HG03025 (cell line): ENCODE measurements at regions not wholly inside any gene's neighbourhood (a gene's known extent, or its start where the extent isn't known, plus 50 kb on each side); places are given as distances from the start of the nearest gene placed in this dataset.
A peak's percentile ranks its signal among the peaks of the same experiment; 100 is the strongest.

ENCODE experiments used
- ATAC-seq: cut with Tn5 transposase; IDR thresholded peaks from one replicate; pipeline ENCODE4 v1.9.1; 2021; ENCODE audit warnings: mild to moderate bottlenecking, moderate library complexity; ENCODE audit not compliant: unreplicated experiment, low FRiP score

DNA sequence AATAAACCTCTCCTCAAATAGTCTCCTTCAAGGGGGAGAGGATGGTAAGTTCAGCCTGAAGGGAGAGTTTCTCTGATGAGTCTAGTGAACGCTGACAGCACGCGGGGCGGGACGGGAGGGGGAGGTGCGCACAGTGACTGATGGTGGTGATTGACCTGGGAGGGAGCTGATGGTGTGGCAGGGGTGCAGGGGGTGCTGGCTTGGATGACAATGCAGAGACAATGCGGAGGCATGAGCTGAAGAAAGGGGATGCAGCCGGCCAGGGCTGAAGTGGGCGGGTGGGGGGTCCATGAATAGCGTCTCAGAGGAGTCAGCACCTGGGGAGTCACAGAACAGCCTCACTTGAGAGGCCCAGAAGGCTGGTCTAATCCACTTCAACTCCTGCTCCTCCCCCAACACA, 142.5 kb upstream of the PJA1 start:
- ATAC-seq = no peak

- no peak for ATAC-seq
Measured at GRCh38 chrX:69307029-69307428, 141.8 kb upstream of the PJA1 start.

- no peak for ATAC-seq
Measured at GRCh38 chrX:69306063-69306404, 140.8 kb upstream of the PJA1 start.

DNA sequence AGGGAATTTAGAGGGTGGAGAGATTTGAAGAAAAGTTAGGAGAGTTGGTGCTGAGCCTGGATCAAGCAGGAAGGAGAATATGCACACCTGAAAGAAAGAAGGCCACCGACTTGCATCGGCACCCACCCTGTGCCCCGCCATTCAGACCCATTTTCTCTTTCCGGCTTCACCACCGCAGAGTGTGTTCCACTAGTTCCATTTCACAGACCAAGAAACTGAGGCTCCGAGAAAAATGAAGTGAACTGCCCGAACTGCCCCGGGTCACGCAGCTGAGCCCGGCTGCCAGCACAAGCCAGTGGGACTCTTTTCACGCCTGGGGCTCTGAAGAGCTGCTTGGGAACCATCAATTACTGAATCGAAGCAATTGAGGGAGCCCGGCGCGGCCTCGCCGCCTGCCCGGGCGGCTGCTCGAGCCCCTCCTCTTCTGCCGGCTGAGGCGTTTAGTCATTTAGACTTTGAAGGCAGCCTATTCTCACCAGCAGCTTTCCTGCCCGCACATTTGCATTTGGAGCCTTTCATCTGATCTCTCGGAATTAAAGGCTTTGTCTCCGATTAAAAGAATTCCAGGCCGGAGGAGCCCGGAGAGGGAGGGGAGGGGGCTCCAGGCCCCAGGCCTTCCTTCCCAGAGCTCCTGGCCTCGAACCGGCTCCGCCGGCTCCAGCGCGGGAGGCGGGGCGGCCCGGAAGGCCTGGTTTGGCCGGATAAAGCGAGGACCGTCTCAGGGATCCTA, 140.2 kb upstream of the PJA1 start:
- no peak for ATAC-seq

DNA sequence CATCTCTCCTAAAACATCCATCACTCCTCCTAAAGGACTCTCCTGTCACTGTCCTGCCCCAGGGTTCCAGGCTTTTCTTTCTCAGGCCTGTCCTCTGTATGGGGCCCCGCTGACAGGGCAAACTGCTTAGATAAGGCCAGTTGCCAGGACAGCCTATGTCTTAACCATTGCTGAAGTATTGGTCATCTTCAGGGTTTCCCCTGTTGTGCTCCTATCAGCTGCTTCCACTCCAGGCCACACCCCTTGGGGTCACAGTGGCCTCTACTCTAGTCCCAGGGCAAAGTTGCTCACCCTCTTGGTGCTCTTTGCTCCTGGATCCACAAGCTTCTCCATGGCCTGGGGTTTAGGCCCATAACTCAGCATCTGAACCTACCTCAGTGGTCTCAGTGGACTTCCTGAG, 138.0 kb upstream of the PJA1 start:
- no peak for ATAC-seq

GRCh38 chrX:69299951-69300714, 134.9 kb upstream of the PJA1 start:
- no peak for ATAC-seq

GRCh38 chrX:69299285-69299684, 134.0 kb upstream of the PJA1 start:
- ATAC-seq = no peak

- ATAC-seq = no peak
Measured at GRCh38 chrX:69298466-69299140, 133.3 kb upstream of the PJA1 start.

- no peak for ATAC-seq
Measured at GRCh38 chrX:69297506-69297905, 132.3 kb upstream of the PJA1 start.

GRCh38 chrX:69293776-69294601, 128.7 kb upstream of the PJA1 start:
- no peak for ATAC-seq

GRCh38 chrX:69291116-69291515, 125.9 kb upstream of the PJA1 start:
- no peak for ATAC-seq

DNA sequence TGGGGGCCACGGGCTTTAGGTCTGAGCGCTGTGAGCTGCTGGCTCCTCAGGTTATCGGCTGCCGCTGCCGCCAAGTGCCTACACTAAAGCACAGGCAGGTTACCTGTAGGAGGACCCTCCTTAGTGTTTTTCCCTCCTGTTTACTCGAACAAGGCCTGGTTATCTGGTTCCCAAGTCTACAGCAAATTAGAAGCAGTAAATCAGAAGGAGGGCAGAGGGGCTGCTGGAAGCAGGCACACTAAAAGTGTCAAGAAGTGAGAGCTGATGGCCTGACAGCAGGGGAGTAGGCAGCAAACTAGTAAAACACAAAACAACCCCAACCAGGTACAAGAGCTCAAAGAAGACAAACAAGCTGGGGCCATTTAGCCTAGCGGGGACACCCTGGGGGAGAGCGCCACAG, 125.0 kb upstream of the PJA1 start:
- ATAC-seq = no peak

DNA sequence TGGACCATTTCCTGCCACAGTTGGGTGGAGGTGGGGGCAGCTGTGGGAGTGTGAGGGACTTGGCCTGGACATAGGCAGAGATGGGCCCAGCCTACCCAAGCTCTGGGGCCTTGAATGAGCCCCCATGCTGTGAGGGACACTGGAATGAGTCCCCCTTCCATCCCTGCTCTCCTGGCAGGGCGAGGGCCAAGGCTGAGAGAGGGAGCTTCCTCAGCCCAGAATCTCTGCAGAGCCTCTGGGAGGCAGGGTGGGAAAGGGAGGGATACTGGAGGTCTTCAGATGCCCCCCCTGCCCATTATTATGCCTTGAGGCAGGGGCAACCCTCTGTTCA, 124.5 kb upstream of the PJA1 start:
- no peak for ATAC-seq

DNA sequence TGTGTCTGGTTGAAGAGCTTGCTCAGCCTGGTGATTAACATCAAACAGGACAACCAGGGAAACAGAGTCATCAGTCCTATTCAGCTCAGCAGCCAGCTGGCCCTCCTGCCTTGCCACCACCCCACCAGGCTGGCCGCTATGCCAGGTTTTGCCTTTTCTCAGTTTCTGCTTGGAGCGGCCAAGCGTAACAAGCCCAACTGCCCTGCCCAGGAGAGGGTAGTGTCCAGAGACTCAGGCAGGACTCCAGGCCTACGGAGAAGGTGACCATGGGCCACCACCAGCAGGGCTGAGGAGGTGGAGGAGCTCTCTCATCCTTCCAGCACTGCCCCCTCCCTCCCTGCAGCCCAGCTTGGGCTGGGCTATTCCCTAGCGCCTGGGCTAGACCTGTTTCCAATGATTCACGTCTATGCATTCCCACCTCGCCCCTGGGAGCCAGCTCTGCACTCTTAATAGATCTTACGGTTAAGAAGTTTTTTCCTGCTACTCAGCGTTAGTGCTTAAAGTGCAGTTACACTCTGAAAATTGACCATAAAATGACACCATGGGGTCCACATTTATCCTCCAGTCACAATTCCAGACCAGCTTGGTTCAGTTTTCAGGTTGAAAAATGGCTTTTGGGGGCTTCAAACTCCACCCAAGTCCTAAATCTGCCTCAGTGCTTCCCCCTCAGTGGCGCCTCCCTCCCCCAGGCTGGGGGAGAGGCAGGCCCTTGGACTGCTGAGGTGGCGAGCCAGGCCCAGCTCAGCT, 124.0 kb upstream of the PJA1 start:
- no peak for ATAC-seq

DNA sequence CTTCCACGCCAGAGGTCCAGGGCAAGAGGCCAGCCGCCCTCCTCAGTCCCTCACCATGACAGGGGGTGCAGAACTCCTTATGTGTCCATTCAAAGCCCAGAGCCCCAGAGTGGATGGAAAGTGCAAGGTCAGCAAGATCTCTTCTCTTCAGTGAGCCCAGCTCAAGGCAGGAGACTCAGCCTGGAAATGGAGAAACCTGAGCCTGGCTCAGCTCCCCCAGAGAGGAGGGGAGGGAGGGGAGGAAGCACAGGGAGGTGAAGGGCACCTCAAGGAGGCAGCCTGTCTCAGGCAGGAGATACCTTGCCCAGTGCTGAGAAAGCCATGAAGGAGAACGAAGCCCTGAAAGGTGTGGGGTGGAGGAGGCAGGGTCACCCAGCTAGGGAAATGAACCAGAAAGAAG, 121.8 kb upstream of the PJA1 start:
- ATAC-seq = no peak

DNA sequence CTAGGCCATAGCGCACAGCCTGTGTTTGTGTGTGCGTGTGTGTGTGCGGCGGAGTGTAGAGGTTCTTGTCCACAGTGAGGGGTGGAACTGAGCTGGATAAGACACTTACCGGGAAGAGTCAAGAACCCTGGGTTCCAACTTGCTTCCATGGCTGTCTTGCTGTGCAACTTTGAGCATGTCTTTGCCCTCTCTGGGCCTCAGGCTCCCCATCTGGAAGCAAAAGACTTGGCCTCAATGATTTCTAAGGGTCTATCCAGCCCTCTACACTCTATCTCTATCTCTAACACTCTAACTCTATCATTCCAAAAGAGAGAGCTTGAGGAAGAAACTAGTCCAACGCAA, 121.3 kb upstream of the PJA1 start:
- no peak for ATAC-seq

DNA sequence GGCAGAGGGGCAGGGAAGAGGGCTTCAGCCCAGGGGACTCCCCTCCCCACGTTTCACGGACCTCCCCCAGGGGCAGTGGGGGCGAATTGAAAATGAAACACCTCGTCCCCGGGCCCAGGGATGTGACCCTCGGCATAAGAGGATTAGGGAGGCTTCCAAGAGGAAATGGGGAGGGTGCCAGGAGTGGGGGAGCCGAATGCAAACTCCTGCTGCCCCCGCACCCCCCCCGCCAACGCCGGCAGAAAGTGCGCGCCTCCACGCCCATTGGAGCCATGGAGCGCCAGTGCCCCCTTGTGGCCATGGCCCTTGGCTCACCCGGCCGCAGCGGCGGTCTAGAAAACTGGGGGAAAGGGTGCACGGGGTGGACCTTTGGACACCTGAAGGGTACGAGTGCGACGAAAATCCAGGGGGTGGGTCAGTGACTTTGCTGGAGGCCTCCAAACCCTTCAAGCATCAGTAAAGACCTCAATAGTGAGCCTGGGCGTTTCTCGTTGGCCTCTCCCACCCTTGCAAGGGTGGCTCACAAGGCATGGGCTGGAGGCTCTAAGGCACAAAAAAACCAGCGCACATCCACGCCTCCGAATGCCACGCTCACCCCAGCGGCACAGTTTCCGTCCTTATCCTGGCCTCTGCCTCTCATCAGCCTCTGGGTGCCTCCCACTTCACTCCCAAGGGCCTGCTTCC, 120.8 kb upstream of the PJA1 start:
- peak; percentile 68 for ATAC-seq

- no peak for ATAC-seq
Measured at GRCh38 chrX:69285401-69285877, 120.2 kb upstream of the PJA1 start.

- no peak for ATAC-seq
Measured at GRCh38 chrX:69284491-69284890, 119.2 kb upstream of the PJA1 start.
